HG03439 (cell line): ENCODE measurements at regions not wholly inside any gene's neighbourhood (a gene's known extent, or its start where the extent isn't known, plus 50 kb on each side); places are given as distances from the start of the nearest gene placed in this dataset.

ENCODE experiments used
- ATAC-seq: cut with Tn5 transposase; IDR thresholded peaks from one replicate; pipeline ENCODE4 v1.9.1; 2021; ENCODE audit warnings: mild to moderate bottlenecking, moderate library complexity; ENCODE audit not compliant: unreplicated experiment

GRCh38 chr3:30510596-30510995, 95.8 kb upstream of the TGFBR2 start:
- no peak for ATAC-seq

GRCh38 chr3:30511524-30512251, 94.7 kb upstream of the TGFBR2 start:
- no peak for ATAC-seq

- no peak for ATAC-seq
Measured at GRCh38 chr3:30512576-30512975, 93.8 kb upstream of the TGFBR2 start.

GRCh38 chr3:30513374-30514152, 92.8 kb upstream of the TGFBR2 start:
- ATAC-seq: no peak

- no peak for ATAC-seq
Measured at GRCh38 chr3:30516238-30516637, 90.2 kb upstream of the TGFBR2 start.

GRCh38 chr3:30518181-30518864, 88.1 kb upstream of the TGFBR2 start:
- ATAC-seq: no peak

- ATAC-seq: no peak
Measured at GRCh38 chr3:30518872-30519271, 87.5 kb upstream of the TGFBR2 start.

- no peak for ATAC-seq
Measured at GRCh38 chr3:30520699-30521098, 85.7 kb upstream of the TGFBR2 start.

- ATAC-seq: no peak
Measured at GRCh38 chr3:30521156-30521715, 85.2 kb upstream of the TGFBR2 start.

- ATAC-seq: no peak
Measured at GRCh38 chr3:30522476-30522875, 83.9 kb upstream of the TGFBR2 start.

- ATAC-seq: no peak
Measured at GRCh38 chr3:30523366-30523765, 83.0 kb upstream of the TGFBR2 start.

GRCh38 chr3:30524357-30525040, 81.9 kb upstream of the TGFBR2 start:
- ATAC-seq: no peak

- ATAC-seq: no peak
Measured at GRCh38 chr3:30526031-30526430, 80.4 kb upstream of the TGFBR2 start.

GRCh38 chr3:30527186-30527585, 79.2 kb upstream of the TGFBR2 start:
- ATAC-seq: no peak

GRCh38 chr3:30527720-30528119, 78.7 kb upstream of the TGFBR2 start:
- no peak for ATAC-seq

- no peak for ATAC-seq
Measured at GRCh38 chr3:30530084-30530483, 76.3 kb upstream of the TGFBR2 start.

- no peak for ATAC-seq
Measured at GRCh38 chr3:30531017-30531570, 75.3 kb upstream of the TGFBR2 start.

- ATAC-seq: no peak
Measured at GRCh38 chr3:30535525-30535924, 70.9 kb upstream of the TGFBR2 start.

- no peak for ATAC-seq
Measured at GRCh38 chr3:30538791-30539190, 67.6 kb upstream of the TGFBR2 start.

GRCh38 chr3:30539206-30539605, 67.2 kb upstream of the TGFBR2 start:
- no peak for ATAC-seq

- no peak for ATAC-seq
Measured at GRCh38 chr3:30539772-30540171, 66.6 kb upstream of the TGFBR2 start.
